A172 (cell line): ENCODE measurements at regions not wholly inside any gene's neighbourhood (a gene's known extent, or its start where the extent isn't known, plus 50 kb on each side); places are given as distances from the start of the nearest gene placed in this dataset.

Experiments used
- DNase-seq: peaks from one replicate; pipeline ENCODE4 v3.0.0-alpha.2; 2015; ENCODE audit warnings: low spot score

DNA sequence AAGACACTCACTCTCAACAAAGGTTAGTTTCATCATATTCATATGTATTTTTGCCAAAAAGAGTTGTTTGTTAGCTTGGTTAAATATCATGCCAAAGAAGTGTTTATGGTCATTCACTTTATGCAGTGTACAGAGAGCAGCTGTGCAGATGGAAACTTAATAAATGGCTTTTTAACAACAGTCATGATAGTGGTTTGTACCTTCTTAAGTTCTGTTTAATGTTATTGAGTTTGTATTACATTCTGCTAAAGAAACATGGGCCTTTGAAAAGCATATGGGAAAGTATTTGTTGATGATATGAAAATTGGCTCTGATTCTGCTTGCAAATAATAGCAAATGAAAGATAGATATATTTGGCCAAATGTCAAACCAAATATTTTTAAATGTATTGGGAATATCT is 607.3 kb downstream of the NCAM2 start:
- DNase-seq: no peak

DNA sequence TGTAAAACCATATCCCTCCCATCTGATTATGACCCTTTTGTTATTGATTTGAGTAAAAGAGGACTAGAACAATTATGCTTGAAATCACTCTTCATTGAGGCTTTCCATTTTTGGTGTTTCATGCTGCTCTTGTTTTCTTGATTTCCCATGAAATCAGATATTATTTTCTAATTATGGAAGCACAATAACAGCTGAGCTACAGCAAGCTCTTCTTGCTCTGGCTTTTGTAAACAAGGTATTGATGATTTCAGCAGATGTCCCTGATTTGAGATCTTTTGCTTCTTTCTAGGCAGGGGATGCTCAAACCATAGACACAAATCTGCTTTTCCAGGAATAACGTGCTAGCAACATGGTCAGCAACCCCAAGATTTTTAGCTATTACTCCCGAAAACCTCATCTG is 607.8 kb downstream of the NCAM2 start:
- DNase-seq: no peak

DNA sequence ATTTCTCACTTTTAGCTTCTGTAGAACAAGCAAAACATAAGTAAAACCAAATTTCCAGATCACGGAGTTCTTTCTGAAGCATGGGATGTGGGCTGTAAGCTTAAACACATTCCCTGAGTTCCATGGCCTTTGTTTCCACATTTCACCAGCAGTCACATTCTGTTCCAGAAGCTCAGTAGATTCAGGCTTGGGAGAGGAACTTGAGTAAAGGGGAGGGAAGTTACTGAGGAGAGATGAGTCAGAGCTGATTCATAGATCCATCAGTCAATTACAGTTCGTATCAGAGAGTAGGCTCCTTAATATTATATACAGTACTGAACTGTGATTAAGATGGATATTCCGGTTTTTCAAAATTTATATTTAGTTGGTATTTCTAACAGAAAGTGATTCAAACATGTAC is 614.3 kb downstream of the NCAM2 start:
- DNase-seq: peak; percentile 19

GRCh38 chr21:21614966-21615365 is 616.8 kb downstream of the NCAM2 start:
- DNase-seq: no peak

DNA sequence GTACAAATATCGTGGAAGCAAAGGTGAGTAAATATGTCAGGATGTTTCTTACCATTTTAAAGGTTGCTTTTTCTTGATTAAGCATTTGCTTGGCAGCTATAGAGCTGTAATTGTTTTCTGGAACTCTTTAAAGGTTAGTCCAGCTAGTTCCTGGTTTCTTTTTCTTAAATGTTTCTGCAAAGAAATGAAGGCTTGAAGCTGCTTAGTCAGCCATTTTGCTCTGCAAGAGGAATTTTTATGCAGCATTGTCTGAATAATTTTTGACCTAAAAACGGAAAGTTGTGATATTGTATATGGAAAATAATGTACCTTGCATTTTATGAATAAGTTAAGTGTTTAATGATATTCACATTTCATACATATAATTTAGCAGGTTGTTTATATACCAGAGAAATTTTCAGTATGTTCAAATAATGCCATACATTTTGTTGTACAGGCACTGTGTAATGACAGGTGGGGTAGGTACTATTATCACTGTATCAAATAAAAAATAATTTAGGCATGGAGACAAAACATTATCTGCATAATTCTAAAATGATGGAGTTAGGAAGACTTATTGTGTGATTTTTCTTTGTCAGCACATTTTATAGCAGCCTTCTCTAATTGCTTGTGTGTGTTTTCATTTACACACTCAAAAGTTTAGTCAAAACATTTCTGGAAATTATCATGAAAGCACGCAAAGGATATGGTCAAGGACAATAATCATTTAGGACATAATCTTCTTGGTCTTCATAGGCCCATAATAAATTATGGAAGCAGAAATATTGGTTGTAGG is 624.4 kb downstream of the NCAM2 start:
- no peak for DNase-seq

DNA sequence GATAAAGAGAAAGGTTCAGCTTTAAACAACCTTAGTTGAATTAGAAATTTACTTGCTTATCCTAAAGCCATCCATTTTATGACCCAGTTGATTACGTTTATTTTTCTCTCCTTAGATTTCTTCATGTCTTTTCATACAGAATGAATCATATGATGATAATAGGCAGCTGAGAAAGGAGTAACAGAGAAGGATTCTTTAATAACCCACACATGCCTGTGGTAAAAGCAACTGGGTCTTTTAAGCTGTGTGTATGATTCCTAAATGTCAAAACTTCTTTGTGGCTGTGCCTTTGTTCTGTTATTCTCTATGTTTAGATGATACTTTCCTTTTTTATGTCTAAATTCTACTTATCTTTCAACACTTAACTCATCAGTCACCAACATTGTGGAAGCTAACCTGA is 626.5 kb downstream of the NCAM2 start:
- no peak for DNase-seq

DNA sequence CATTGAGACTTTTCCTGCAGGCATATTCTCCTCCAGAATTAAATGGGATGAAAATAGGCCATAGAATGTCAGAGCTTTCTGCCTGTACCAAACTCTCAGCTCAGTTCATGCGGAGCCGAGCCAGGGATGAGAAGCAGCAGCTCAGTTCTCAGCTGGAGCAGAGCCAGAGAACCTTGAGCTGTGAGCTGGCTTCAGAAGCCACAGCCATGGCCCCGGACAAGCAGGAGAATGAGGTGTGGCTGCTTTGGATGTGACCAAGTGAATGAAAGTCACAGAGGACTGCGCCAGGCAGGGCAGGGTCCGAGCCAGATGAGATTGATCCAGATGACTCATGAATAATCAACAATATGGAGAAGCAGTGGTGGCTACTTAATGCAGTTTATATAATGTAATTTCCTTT is 633.8 kb downstream of the NCAM2 start:
- DNase-seq: no peak

GRCh38 chr21:21632926-21633325 is 634.7 kb downstream of the NCAM2 start:
- no peak for DNase-seq

GRCh38 chr21:21661741-21662140 is 663.5 kb downstream of the NCAM2 start:
- no peak for DNase-seq

GRCh38 chr21:21662776-21663175 is 664.6 kb downstream of the NCAM2 start:
- DNase-seq: no peak

DNA sequence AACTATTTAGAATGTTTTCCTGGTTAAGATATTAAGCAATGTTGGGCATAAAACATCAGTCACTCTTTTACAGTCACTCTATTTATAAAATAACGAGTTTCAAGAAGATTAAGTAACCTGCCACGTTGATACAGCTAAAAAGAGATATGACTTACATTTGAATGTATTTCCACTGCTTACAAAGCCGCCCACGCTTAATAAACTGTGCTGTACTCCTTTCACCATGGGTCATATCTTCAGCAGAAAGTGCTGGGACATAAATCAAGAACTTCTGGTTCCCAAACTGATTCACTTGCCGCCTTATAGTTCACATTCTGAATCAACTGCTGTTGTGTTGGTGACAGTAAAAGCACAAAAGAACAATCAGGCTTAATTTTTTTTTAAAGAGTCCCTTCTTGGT is 666.7 kb downstream of the NCAM2 start:
- DNase-seq: no peak

DNA sequence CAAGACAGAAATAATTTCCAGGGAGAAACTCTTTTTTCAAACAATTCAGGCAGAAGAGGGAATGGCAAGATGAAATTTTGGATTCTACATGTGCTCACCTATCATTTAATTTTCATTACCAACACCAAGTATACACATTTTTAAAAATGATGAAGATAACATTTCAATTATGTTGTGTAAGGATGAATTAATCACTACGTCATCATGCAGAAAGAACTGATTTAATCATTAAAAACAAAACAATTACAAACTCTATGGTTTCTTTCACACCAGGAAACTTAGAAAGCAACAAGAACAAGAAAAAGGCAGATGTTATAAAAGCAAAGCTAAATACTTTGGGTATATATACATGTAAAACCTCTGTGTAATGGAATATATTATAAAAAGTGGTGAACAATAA is 668.5 kb downstream of the NCAM2 start:
- no peak for DNase-seq

- DNase-seq: no peak
These were observed 670.0 kb downstream of the NCAM2 start for GRCh38 chr21:21668198-21668597.

- no peak for DNase-seq
These were observed 675.8 kb downstream of the NCAM2 start for GRCh38 chr21:21673959-21674358.

DNA sequence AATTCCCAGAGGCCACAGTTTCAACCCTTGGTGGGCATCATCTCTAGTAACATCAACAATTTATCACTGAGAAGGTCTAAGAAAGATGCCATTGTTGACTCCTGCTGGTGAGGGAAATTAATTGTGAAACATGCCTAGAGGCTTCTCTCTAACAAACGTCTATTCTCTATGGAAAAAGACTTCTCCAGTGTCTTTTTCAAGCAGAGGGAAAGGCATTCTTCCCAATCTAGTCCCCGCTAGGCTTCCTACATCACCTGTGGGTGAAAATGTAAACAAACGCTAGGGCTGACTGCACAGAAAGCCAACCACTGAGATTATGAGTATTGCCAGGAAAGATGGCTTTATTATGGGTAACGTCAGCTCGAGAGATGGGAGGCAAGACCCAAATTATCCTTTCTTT is 677.4 kb downstream of the NCAM2 start:
- DNase-seq: no peak

GRCh38 chr21:21682172-21682571 is 684.0 kb downstream of the NCAM2 start:
- DNase-seq: peak; percentile 8

- peak; percentile 12 for DNase-seq
These were observed 690.7 kb downstream of the NCAM2 start for GRCh38 chr21:21688889-21689288.

GRCh38 chr21:21690068-21690665 is 692.0 kb downstream of the NCAM2 start:
- DNase-seq: no peak

- peak; percentile 25 for DNase-seq
These were observed 714.7 kb downstream of the NCAM2 start for GRCh38 chr21:21712748-21713520.

- DNase-seq: peak; percentile 15
These were observed 715.5 kb downstream of the NCAM2 start for GRCh38 chr21:21713651-21714180.

DNA sequence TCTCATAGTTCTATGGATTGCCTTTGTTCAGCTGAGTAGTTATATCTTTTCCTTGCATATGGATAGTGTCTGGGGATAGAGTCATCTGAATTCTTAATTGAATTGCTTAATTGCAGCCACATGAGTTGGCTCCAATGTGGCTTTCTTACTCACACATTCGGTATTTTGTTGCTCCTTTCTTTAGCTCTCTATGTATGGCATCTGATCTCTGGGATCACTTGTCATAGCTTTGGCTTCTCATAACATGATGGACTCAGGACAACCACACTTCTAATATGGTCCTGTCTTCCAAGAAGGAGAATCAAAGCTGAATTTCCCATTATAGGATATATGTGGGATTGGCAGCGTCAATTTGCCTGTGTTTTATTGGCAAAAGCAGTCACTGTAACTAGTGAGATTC is 716.2 kb downstream of the NCAM2 start:
- DNase-seq: peak; percentile 51

- peak; percentile 49 for DNase-seq
These were observed 717.2 kb downstream of the NCAM2 start for GRCh38 chr21:21715266-21715969.
